ENCODE measurements at regions not wholly inside any gene's neighbourhood (a gene's known extent, or its start where the extent isn't known, plus 50 kb on each side); places are given as distances from the start of the nearest gene placed in this dataset.

DNA sequence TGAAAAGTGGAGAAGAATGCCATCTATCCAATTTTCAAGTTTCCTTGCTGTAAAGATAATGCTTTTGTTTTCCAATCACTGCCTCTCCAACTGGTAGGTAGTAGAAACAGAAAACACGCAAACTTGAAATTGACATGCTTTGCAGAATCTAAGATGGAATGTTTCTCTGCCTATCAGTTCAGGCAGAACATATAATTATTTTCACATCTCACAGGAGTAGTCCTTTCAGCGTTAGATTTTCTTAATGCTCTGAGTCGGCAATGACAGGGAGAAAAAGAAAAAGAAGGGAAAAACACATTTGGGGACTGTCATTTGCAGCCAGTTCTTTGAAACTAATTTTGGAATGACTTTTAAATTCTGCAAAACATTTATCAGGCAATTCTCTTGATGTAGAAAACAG lies 818.7 kb upstream of the PTPRD start:
- TF ChIP-seq, protein P1, sequence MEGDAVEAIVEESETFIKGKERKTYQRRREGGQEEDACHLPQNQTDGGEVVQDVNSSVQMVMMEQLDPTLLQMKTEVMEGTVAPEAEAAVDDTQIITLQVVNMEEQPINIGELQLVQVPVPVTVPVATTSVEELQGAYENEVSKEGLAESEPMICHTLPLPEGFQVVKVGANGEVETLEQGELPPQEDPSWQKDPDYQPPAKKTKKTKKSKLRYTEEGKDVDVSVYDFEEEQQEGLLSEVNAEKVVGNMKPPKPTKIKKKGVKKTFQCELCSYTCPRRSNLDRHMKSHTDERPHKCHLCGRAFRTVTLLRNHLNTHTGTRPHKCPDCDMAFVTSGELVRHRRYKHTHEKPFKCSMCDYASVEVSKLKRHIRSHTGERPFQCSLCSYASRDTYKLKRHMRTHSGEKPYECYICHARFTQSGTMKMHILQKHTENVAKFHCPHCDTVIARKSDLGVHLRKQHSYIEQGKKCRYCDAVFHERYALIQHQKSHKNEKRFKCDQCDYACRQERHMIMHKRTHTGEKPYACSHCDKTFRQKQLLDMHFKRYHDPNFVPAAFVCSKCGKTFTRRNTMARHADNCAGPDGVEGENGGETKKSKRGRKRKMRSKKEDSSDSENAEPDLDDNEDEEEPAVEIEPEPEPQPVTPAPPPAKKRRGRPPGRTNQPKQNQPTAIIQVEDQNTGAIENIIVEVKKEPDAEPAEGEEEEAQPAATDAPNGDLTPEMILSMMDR (IDR thresholded peaks at IDR 0.05), result no peak
- TF ChIP-seq ZFX (IDR thresholded peaks at IDR 0.05; ENCODE audit: borderline replicate concordance), result no peak

Data from 22Rv1 (cell line).